Superior temporal gyrus (tissue), 1 donor: ENCODE measurements at regions not wholly inside any gene's neighbourhood (a gene's known extent, or its start where the extent isn't known, plus 50 kb on each side); places are given as distances from the start of the nearest gene placed in this dataset.
A peak's percentile ranks its signal among the peaks of the same experiment; 100 is the strongest.

Experiments used
- DNase-seq: peaks from one replicate; pipeline ENCODE4 v3.0.0-alpha.2; 2016; ENCODE audit errors: extremely low spot score

GRCh38 chr13:54859827-54860226 lies 1831.2 kb downstream of the OLFM4 start:
- no peak for DNase-seq

GRCh38 chr13:54875111-54875510 lies 1846.5 kb downstream of the OLFM4 start:
- no peak for DNase-seq

- DNase-seq = no peak
Observed at GRCh38 chr13:54879036-54879435, 1850.4 kb downstream of the OLFM4 start.

- DNase-seq = no peak
Observed at GRCh38 chr13:54884682-54885081, 1856.1 kb downstream of the OLFM4 start.

GRCh38 chr13:54890976-54891375 lies 1862.4 kb downstream of the OLFM4 start:
- no peak for DNase-seq

GRCh38 chr13:54901316-54901715 lies 1872.7 kb downstream of the OLFM4 start:
- no peak for DNase-seq

GRCh38 chr13:54912367-54912766 lies 1883.8 kb downstream of the OLFM4 start:
- no peak for DNase-seq

- no peak for DNase-seq
Observed at GRCh38 chr13:54913668-54914067, 1885.1 kb downstream of the OLFM4 start.

GRCh38 chr13:54927538-54927937 lies 1898.9 kb downstream of the OLFM4 start:
- DNase-seq = no peak

GRCh38 chr13:54928071-54928470 lies 1899.5 kb downstream of the OLFM4 start:
- DNase-seq = no peak

GRCh38 chr13:54934121-54934520 lies 1905.5 kb downstream of the OLFM4 start:
- DNase-seq = no peak

- no peak for DNase-seq
Observed at GRCh38 chr13:54945973-54946372, 1917.4 kb downstream of the OLFM4 start.

GRCh38 chr13:54949735-54950134 lies 1921.1 kb downstream of the OLFM4 start:
- no peak for DNase-seq

- no peak for DNase-seq
Observed at GRCh38 chr13:54950546-54950945, 1921.9 kb downstream of the OLFM4 start.

- peak; percentile 64 for DNase-seq
Observed at GRCh38 chr13:54953786-54954185, 1925.2 kb downstream of the OLFM4 start.

GRCh38 chr13:54958781-54959180 lies 1930.2 kb downstream of the OLFM4 start:
- no peak for DNase-seq

- DNase-seq = no peak
Observed at GRCh38 chr13:54965881-54966280, 1937.3 kb downstream of the OLFM4 start.

GRCh38 chr13:54972838-54973237 lies 1944.2 kb downstream of the OLFM4 start:
- DNase-seq = no peak

GRCh38 chr13:54975676-54976075 lies 1947.1 kb downstream of the OLFM4 start:
- DNase-seq = no peak

- no peak for DNase-seq
Observed at GRCh38 chr13:54980651-54981050, 1952.0 kb downstream of the OLFM4 start.

GRCh38 chr13:54989418-54989817 lies 1960.8 kb downstream of the OLFM4 start:
- no peak for DNase-seq

GRCh38 chr13:54999399-54999907 lies 1970.8 kb downstream of the OLFM4 start:
- DNase-seq = no peak

GRCh38 chr13:55000043-55000442 lies 1971.4 kb downstream of the OLFM4 start:
- DNase-seq = no peak

GRCh38 chr13:55000844-55001243 lies 1972.2 kb downstream of the OLFM4 start:
- DNase-seq = no peak

GRCh38 chr13:55001881-55002280 lies 1973.3 kb downstream of the OLFM4 start:
- DNase-seq = no peak
